ENCODE measurements at regions not wholly inside any gene's neighbourhood (a gene's known extent, or its start where the extent isn't known, plus 50 kb on each side); places are given as distances from the start of the nearest gene placed in this dataset.

DNA sequence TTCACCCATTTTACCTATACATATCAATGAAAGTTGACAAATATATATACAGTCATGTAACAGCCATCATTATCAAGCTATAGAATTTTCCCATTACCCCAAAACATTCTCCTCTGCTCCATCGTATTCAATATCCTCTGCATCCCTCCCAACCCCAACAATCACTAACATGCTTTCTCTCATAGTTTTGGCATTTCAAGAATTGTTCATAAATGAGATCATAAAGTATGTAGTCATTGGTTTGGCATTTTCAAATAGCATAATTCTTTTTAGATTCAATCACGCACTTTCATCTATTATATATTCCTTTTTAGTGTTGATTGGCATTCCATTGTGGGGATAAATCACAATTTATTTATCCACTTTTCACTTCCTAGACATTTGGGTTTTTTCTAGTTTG is 866.0 kb upstream of the TMEM132C start:
- TF ChIP-seq, protein P1, sequence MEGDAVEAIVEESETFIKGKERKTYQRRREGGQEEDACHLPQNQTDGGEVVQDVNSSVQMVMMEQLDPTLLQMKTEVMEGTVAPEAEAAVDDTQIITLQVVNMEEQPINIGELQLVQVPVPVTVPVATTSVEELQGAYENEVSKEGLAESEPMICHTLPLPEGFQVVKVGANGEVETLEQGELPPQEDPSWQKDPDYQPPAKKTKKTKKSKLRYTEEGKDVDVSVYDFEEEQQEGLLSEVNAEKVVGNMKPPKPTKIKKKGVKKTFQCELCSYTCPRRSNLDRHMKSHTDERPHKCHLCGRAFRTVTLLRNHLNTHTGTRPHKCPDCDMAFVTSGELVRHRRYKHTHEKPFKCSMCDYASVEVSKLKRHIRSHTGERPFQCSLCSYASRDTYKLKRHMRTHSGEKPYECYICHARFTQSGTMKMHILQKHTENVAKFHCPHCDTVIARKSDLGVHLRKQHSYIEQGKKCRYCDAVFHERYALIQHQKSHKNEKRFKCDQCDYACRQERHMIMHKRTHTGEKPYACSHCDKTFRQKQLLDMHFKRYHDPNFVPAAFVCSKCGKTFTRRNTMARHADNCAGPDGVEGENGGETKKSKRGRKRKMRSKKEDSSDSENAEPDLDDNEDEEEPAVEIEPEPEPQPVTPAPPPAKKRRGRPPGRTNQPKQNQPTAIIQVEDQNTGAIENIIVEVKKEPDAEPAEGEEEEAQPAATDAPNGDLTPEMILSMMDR (IDR thresholded peaks at IDR 0.05), result no peak
- no peak for TF ChIP-seq ZFX (IDR thresholded peaks at IDR 0.05; ENCODE audit: borderline replicate concordance)
